KMS-11 (cell line): ENCODE measurements at regions not wholly inside any gene's neighbourhood (a gene's known extent, or its start where the extent isn't known, plus 50 kb on each side); places are given as distances from the start of the nearest gene placed in this dataset.

Experiments used
- H2AFZ ChIP-seq: fragments of 200-600 bp; sonication (generic); 2 replicates; pipeline ENCODE4 v1.6.1; 2016; ENCODE audit warnings: antibody characterized with exemption, mixed run types, low read depth
- H3K27ac ChIP-seq: fragments of 200-600 bp; sonication (generic); 2 replicates; pipeline ENCODE4 v1.6.1; 2016; ENCODE audit warnings: mild to moderate bottlenecking, mixed run types
- H3K27me3 ChIP-seq: fragments of 200-600 bp; sonication (generic); 2 replicates; pipeline ENCODE4 v1.6.1; 2017; ENCODE audit warnings: mild to moderate bottlenecking, low read depth, mixed run types, moderate library complexity; ENCODE audit not compliant: insufficient read depth
- H3K36me3 ChIP-seq: fragments of 200-600 bp; sonication (generic); 2 replicates; pipeline ENCODE4 v1.6.1; 2017; ENCODE audit warnings: mild to moderate bottlenecking, mixed run types; ENCODE audit not compliant: insufficient read depth
- H3K4me1 ChIP-seq: fragments of 200-600 bp; sonication (generic); 2 replicates; pipeline ENCODE4 v1.6.1; 2016; ENCODE audit warnings: mild to moderate bottlenecking, low read depth, mixed run types; ENCODE audit not compliant: poor library complexity, severe bottlenecking
- H3K4me2 ChIP-seq: fragments of 200-600 bp; sonication (generic); 2 replicates; pipeline ENCODE4 v1.7.0; 2016; ENCODE audit warnings: mild to moderate bottlenecking, mixed run types
- H3K4me3 ChIP-seq: fragments of 200-600 bp; sonication (generic); IDR thresholded peaks from 2 replicates; pipeline ENCODE4 v1.6.1; 2017; ENCODE audit warnings: low read depth, low read length, mixed read lengths; ENCODE audit not compliant: insufficient read depth
- H3K79me2 ChIP-seq: fragments of 200-600 bp; sonication (generic); 2 replicates; pipeline ENCODE4 v1.6.1; 2016; ENCODE audit warnings: low read depth, mixed run types; ENCODE audit not compliant: insufficient read depth
- H3K9ac ChIP-seq: fragments of 200-600 bp; sonication (generic); 2 replicates; pipeline ENCODE4 v1.6.1; 2016; ENCODE audit warnings: mild to moderate bottlenecking, mixed run types
- H4K20me1 ChIP-seq: fragments of 200-600 bp; sonication (generic); 2 replicates; pipeline ENCODE4 v1.6.1; 2016; ENCODE audit warnings: mild to moderate bottlenecking, mixed run types; ENCODE audit not compliant: insufficient read depth
- CTCF ChIP-seq: fragments of 200-600 bp; sonication (generic); conservative IDR thresholded peaks from 2 replicates; pipeline ENCODE4 v1.6.1; 2017; ENCODE audit warnings: low read depth, mild to moderate bottlenecking, antibody characterized with exemption, low read length, moderate library complexity, mixed read lengths

- Histone ChIP-seq H3K27me3 (no peaks in the 10 kb centered on the region), H3K36me3 (no peaks in the 10 kb centered on the region), H3K79me2 (no peaks in the 10 kb centered on the region), H2AFZ (no peak overlapping the region), H4K20me1 (no peaks in the 10 kb centered on the region), H3K27ac (no peak overlapping the region), H3K4me3 (no peak overlapping the region), H3K4me2 (no peak overlapping the region), H3K9ac (no peak overlapping the region), H3K4me1 (no peaks in the 10 kb centered on the region)
- TF ChIP-seq CTCF = no peak
Observed at GRCh38 chr9:119523508-119523907, 154.3 kb upstream of the BRINP1 start.

GRCh38 chr9:119522381-119522780, 153.1 kb upstream of the BRINP1 start:
- Histone ChIP-seq H3K36me3 (no peaks in the 10 kb centered on the region), H3K27me3 (no peaks in the 10 kb centered on the region), H3K9ac (no peak overlapping the region), H3K79me2 (no peaks in the 10 kb centered on the region), H4K20me1 (no peaks in the 10 kb centered on the region), H3K27ac (no peak overlapping the region), H2AFZ (no peak overlapping the region), H3K4me1 (no peaks in the 10 kb centered on the region), H3K4me2 (no peak overlapping the region), H3K4me3 (no peak overlapping the region)
- TF ChIP-seq CTCF = no peak

- no peaks in the 10 kb centered on the region for H3K79me2 ChIP-seq
- H3K4me1 ChIP-seq = no peaks in the 10 kb centered on the region
- H3K27ac ChIP-seq = no peak overlapping the region
- no peak overlapping the region for H3K4me3 ChIP-seq
- no peak overlapping the region for H2AFZ ChIP-seq
- no peak overlapping the region for H3K9ac ChIP-seq
- no peaks in the 10 kb centered on the region for H3K36me3 ChIP-seq
- TF ChIP-seq CTCF = no peak
- H3K4me2 ChIP-seq = no peak overlapping the region
- no peaks in the 10 kb centered on the region for H4K20me1 ChIP-seq
- no peaks in the 10 kb centered on the region for H3K27me3 ChIP-seq
Observed at GRCh38 chr9:119509291-119509905, 140.2 kb upstream of the BRINP1 start.

- H3K4me1 ChIP-seq = no peaks in the 10 kb centered on the region
- H4K20me1 ChIP-seq = no peaks in the 10 kb centered on the region
- no peak overlapping the region for H3K4me3 ChIP-seq
- H3K27ac ChIP-seq = no peak overlapping the region
- H3K79me2 ChIP-seq = no peaks in the 10 kb centered on the region
- no peaks in the 10 kb centered on the region for H3K27me3 ChIP-seq
- H2AFZ ChIP-seq = no peak overlapping the region
- H3K36me3 ChIP-seq = no peaks in the 10 kb centered on the region
- H3K9ac ChIP-seq = no peak overlapping the region
- no peak overlapping the region for H3K4me2 ChIP-seq
- no peak for TF ChIP-seq CTCF
Observed at GRCh38 chr9:119501374-119501773, 132.1 kb upstream of the BRINP1 start.
